Inferior parietal cortex (tissue), 1 donor: ENCODE measurements at regions not wholly inside any gene's neighbourhood (a gene's known extent, or its start where the extent isn't known, plus 50 kb on each side); places are given as distances from the start of the nearest gene placed in this dataset.
"Not testable (repeated sequence)": the region's sequence is repeated elsewhere in the genome, so short reads cannot be mapped to it uniquely, and the experiment has no call there.

Experiments
- DNase-seq: peaks from one replicate; pipeline ENCODE4 v3.0.0-alpha.2; 2016; ENCODE audit errors: extremely low spot score

DNA sequence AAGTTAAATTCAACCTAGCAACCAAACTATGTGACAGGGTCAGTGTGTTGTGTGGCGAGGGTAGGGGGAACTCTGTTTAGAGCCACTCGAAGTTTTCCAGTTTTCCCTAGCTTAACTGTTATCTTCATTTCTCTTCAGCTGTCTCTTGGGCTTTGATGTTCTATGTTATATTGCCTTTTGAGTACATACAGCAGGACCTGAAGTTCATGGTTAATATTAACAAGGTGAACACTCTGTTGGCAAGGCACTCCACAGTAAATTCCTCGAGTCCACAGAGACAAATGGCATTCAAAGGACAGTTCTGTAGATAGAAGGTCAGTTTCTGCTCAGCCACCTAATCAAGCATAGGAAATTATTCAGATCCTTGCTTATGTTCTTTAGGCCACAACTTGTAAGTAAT, 147.9 kb upstream of the DPH6 start:
- DNase-seq, result no peak

- DNase-seq, result no peak
Observed at GRCh38 chr15:35695003-35695402, 149.0 kb upstream of the DPH6 start.

- DNase-seq, result no peak
Observed at GRCh38 chr15:35696767-35697231, 150.8 kb upstream of the DPH6 start.

DNA sequence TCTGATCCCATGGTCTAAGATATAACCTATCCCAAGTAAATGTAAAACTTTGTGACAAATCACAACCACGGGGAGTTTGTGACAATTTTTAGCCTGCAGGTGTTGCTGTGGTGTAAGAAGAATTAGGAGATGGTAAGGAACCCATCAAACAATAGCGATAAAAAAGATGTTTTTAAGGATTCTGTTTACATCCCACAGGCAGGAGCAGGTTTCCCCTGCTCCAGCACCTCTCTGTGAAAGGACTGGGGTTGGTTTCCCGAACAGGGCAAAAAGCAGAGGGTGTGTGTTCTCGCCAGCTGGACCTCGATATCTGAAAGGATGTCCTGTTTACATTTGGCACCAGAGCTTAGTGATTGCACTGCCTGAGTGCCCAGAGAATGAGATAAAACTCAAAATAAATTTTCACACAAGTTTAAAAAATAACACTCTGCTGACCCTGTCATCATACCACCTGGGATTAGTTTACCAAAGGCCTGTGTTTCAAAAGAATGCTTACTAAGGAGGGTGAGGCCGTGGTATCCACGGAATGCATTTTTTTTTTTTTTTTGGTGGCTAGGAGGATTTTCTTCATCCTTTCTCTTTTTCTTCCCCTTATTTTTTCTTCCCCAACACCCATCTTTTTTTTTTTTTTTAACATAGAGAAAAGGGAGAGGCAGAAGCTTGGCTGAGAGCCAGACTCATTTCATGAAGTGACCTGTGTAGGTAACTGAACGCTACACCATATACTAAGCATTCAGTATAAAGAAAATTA, 151.8 kb upstream of the DPH6 start:
- DNase-seq, result no peak

DNA sequence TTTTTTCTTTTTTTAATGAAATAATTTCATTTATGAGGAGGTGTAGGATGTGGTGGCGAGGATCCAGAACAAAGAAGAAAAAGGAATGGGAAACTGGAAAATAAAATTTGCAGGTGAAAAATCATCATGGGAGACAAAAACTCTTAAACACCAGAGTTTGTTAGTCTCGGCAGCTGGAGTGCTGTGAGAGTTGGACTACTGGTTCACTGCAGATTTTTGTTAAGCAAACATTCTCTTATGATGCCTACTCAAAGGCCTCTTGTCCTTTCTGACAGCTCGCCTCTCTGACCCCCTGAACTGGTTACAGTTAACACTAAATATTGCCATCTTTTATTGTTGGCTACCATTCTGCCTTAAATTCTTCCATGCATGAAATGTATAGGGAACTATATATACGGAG, 152.4 kb upstream of the DPH6 start:
- no peak for DNase-seq

DNA sequence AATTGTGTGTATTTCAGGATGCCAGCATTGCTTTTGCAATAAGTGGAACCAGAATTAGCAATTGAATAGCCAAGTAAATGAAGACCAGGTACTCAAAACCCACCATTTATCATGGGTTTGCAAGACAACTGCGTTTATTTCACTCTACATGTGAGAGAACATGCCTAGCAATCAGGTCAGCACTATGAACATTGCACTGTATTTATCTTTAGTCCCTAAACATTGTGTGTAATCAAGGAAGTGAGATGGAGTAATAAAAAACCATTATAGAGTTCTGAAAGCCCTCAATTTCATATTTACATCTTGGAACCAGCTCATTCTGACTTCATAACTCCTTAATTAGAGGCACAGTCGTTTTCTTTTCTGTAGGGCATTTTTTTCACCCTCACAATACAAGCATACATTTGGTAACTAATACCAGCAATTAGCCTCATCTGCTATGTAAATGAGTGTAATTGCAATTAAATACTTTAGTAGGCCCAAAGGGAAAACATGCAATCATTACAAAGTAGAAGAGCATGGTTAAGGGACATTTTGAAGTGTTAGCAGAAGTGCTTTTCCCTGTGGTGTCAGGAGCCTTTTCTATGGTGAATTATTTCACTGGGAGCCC, 153.1 kb upstream of the DPH6 start:
- no peak for DNase-seq

DNA sequence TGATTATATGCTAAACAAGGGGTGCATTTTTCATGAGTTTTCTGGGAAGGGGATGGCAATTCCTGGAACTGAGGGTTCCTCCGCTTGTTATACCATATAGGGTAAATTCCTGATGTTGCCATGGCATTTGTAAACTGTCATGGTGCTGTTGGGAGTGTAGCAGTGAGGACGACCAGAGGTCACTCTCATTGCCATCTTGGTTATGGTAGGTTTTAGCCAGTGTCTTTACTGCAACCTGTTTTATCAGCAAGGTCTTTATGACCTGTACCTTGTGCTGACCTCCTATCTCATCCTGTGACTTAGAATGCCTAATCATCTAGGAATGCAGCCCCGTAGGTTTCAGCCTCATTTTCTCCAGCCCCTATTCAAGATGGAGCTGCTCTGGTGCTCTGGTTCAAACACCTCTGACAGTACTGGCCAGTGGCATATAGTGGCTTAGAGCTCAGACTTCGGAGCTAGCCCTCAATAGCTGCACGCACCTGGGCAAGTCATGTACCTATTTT, 154.2 kb upstream of the DPH6 start:
- not testable (repeated sequence) for DNase-seq

- no peak for DNase-seq
Observed at GRCh38 chr15:35701402-35702046, 155.6 kb upstream of the DPH6 start.

DNA sequence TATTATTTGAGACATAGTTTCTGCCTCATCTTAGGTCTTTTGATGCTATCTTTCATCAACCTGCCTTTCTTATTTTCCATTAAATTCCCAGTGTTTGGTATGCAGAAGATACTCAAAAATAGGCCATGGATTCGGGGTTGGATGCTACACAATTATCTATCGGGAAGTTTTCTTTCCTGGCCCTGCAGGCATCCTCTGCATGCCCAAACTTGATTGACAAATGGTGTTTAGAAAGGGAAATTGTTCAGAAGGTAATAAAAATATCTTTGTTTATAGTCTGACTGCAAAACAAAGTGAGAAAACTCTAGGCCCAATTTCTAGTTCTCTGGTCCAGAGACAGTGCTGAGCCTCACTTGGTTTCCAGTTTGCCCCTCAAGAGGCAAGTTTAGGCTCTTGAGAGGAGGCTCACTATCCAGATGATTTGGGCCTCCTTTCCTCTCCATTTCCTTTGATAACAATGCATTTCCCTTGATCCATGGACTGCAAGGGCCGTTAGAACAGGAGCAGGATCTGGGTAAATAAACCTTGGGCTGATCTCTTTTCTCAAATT, 157.1 kb upstream of the DPH6 start:
- no peak for DNase-seq

DNA sequence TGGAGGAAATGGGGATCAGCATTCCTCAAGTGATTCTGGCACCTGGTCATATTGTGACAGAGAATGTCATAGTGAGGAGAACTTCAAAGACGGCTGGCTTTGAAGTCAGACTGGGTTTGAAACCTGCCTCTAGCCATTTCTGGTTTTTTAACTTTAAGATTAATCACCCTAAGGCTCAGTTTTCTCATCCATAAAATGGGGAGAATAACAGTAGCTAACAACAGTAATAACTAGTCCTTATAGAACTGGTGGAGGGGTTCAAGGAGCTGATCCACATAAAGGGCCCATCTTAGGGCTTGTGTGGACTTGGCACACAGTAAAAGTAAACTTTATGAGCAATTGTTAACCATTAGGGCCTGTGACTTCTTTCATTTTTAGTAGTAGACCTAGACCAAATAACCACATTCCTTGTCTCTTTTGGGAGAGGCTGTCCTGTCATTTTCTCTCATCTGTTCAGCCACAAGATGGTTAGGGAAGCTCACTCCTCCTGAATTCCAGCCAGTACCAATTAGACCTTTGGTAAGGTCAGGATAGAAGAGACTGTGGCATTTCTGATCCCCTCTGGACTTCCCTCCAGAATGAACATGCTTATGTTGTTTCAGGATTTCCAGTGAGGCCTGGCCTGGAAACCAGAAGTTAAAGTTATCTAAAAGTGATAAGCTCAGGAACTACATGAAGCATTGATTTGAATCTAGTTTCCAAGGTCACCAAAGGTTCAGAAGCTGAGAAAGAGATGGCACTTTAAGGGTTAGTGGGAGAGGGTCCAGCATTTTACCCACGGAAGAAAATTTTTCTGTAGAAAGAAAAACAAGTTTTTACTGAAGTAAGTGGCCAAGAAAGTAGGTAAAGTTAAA, 159.3 kb upstream of the DPH6 start:
- DNase-seq, result no peak

DNA sequence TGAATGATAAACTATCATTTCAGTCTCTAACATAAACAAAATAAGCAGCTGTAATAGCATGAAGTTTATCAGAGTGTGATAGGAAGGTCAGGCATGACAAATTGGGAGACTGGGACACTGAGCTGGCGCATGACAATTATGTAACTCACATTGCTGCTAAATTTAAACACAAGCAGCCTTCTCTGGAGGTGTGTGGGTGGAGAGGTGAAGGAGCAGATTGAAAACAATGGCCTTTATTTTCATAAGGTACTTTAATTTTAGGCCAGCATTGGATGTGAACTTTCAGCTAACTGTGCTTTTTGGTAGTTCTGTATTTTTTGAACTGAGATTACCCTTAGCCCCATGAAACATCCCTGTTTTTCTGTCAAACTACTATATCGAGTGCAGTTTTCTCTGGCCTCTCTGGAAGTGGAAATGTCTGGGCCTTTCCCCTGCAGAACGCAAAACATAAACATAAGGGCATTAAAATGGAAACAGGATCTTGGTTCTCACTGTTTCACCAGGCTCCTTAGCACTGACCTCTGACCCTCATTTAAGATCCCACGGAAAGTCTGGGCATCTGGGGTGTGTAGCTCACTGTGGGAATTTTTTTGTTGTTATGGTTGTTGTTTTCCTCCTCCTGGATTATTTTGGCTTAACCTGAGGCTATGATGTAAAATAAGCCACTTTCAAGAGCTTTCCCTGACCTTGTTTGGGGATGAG, 160.1 kb upstream of the DPH6 start:
- no peak for DNase-seq

GRCh38 chr15:35712956-35713355, 167.0 kb upstream of the DPH6 start:
- DNase-seq, result no peak

DNA sequence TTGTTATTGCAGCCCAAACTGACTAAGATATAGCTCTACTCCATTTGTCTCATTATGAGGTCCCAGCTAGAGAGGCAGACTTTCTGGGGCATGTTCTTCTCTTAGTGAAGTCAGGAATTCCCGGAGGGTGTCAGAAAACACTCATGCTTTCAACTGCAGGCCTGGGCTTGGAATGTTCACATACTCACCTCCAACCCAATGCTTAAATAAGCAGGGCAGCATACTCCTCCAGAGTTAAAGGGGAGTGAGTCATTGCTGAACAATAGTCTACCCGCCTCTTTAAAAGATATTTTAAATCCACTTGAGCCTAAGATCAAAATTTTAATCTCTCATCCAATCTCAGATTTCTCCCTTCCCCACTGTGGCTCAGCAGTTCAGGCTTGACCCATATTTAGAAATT, 167.8 kb upstream of the DPH6 start:
- no peak for DNase-seq

GRCh38 chr15:35717721-35718120, 171.8 kb upstream of the DPH6 start:
- no peak for DNase-seq

DNA sequence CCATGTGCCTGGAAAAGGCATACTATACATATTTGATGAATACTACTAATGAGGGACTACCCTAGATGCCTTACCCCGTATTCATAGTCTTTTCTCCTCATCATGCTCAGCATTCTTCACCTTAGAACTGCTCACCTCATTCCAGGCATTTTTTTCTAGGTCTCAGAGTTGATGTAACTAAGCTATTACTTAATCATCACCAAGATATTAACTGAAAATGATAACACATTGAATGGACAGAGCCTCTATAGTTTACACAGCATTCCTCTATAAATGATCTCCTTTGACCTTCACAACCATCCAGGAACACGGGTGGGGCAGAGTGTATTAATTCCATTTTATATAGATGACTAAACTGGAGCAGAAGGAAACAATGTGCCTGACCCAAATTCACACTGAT, 174.1 kb upstream of the DPH6 start:
- no peak for DNase-seq

GRCh38 chr15:35720984-35721383, 175.0 kb upstream of the DPH6 start:
- DNase-seq, result no peak

GRCh38 chr15:35721751-35722150, 175.8 kb upstream of the DPH6 start:
- DNase-seq, result no peak

DNA sequence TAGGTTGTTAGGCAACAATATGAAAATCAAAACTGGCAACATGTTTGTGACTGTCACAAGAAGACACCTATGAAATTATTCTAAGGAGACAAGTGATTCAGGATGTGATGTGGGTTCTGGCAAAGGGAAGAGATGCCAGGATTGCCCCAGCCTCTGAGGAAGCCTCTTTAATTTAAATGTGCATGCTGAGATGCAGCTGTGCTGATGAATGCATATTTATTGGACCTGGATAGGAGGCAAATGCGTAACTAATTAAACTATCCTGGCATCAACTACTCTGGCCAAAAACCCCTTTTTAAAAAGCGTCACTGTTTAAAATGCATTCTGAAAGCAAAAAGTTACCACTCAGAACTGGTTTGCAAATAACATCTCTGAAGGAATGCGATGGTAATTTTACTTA, 176.5 kb upstream of the DPH6 start:
- no peak for DNase-seq

GRCh38 chr15:35723120-35723847, 177.3 kb upstream of the DPH6 start:
- DNase-seq, result no peak

DNA sequence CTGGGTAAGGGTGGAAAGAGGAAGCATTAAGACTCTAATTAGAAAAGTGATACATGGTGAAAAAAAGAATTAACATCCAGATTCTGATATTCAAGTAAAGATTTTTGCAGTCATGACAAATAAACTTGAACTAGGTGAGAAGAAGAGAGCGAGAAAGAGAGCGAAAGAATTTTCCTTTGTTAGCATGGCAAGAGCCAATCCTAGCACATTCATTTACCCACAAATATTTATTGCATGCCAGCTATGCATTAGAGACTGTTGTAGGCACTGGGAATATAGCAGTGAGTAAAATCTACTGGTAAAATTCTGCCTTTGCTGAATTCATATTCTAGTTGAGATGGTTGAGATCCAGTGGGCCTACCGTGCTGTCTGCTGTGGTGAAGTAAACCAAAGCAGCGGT, 177.9 kb upstream of the DPH6 start:
- DNase-seq, result no peak
